GM23338 (cell line): ENCODE measurements at regions not wholly inside any gene's neighbourhood (a gene's known extent, or its start where the extent isn't known, plus 50 kb on each side); places are given as distances from the start of the nearest gene placed in this dataset.
A peak's percentile ranks its signal among the peaks of the same experiment; 100 is the strongest.

ENCODE experiments used
- ATAC-seq: fragments of 200-7000 bp; cut with Tn5 transposase; 3 replicates; pipeline ENCODE4 v1.9.1; 2020
- DNase-seq: peaks from one replicate; pipeline ENCODE4 v3.0.0-alpha.2; 2015; ENCODE audit warnings: low spot score
- H2AFZ ChIP-seq: fragments of 200-600 bp; sonication (generic); 2 replicates; pipeline ENCODE4 v1.8.0; 2016; ENCODE audit warnings: antibody characterized with exemption, mild to moderate bottlenecking, moderate library complexity
- H3F3A ChIP-seq: fragments of 200-600 bp; sonication (generic); replicated peaks from 2 replicates; pipeline ENCODE4 v1.8.0; 2017; ENCODE audit warnings: antibody characterized with exemption, mixed run types, low read depth
- H3K27ac ChIP-seq: fragments of 200-600 bp; sonication (generic); 2 replicates; pipeline ENCODE4 v1.6.1; 2016; ENCODE audit warnings: low read depth
- H3K27me3 ChIP-seq: fragments of 200-600 bp; sonication (generic); 2 replicates; pipeline ENCODE4 v1.8.0; 2016; ENCODE audit warnings: mild to moderate bottlenecking, mixed run types, moderate library complexity; ENCODE audit not compliant: insufficient read depth
- H3K36me3 ChIP-seq: fragments of 200-600 bp; sonication (generic); 2 replicates; pipeline ENCODE4 v1.8.0; 2016; ENCODE audit warnings: mild to moderate bottlenecking; ENCODE audit not compliant: insufficient read depth
- H3K4me1 ChIP-seq: fragments of 200-600 bp; sonication (generic); 2 replicates; pipeline ENCODE4 v1.8.0; 2016; ENCODE audit warnings: mild to moderate bottlenecking, moderate library complexity; ENCODE audit not compliant: insufficient read depth
- H3K4me2 ChIP-seq: fragments of 200-600 bp; sonication (generic); 2 replicates; pipeline ENCODE4 v1.7.1; 2017; ENCODE audit warnings: mixed run types
- H3K4me3 ChIP-seq: fragments of 200-600 bp; sonication (generic); 2 replicates; pipeline ENCODE4 v1.6.1; 2016; ENCODE audit warnings: mixed run types
- H3K79me2 ChIP-seq: fragments of 200-600 bp; sonication (generic); replicated peaks from 2 replicates; pipeline ENCODE4 v1.8.0; 2017; ENCODE audit warnings: mild to moderate bottlenecking; ENCODE audit not compliant: insufficient read depth
- H3K9me2 ChIP-seq: fragments of 200-600 bp; sonication (generic); 2 replicates; pipeline ENCODE4 v1.8.0; 2017; ENCODE audit not compliant: insufficient read depth
- H4K20me1 ChIP-seq: fragments of 200-600 bp; sonication (generic); replicated peaks from 2 replicates; pipeline ENCODE4 v1.8.0; 2017; ENCODE audit warnings: mild to moderate bottlenecking; ENCODE audit not compliant: insufficient read depth
- H3K27ac Mint-ChIP-seq: 2 replicates; pipeline ENCODE4 v1.8.0; 2020; ENCODE audit warnings: inconsistent platforms, mild to moderate bottlenecking, moderate library complexity, mixed read lengths
- H3K27me3 Mint-ChIP-seq: 3 replicates; pipeline ENCODE4 v1.8.0; 2022; ENCODE audit warnings: low read depth, mild to moderate bottlenecking, moderate library complexity, mixed read lengths, inconsistent platforms; ENCODE audit not compliant: insufficient read depth, poor library complexity
- H3K36me3 Mint-ChIP-seq: 3 replicates; pipeline ENCODE4 v1.8.0; 2021; ENCODE audit warnings: low read depth, mild to moderate bottlenecking, inconsistent platforms, moderate library complexity, mixed read lengths
- H3K4me1 Mint-ChIP-seq: 3 replicates; pipeline ENCODE4 v1.8.0; 2020; ENCODE audit warnings: mild to moderate bottlenecking, inconsistent platforms, mixed read lengths
- H3K4me3 Mint-ChIP-seq: 3 replicates; pipeline ENCODE4 v1.8.0; 2021; ENCODE audit warnings: moderate library complexity, mild to moderate bottlenecking, inconsistent platforms, mixed read lengths
- H3K9me3 Mint-ChIP-seq: 3 replicates; pipeline ENCODE4 v1.8.0; 2020; ENCODE audit warnings: moderate library complexity, mild to moderate bottlenecking, inconsistent platforms, mixed read lengths
- CREB1 ChIP-seq: fragments of 250-450 bp; sonication (Bioruptor Pico); IDR thresholded peaks from 2 replicates; pipeline ENCODE4 v1.5.0; 2020; ENCODE audit warnings: low read depth, mild to moderate bottlenecking, moderate library complexity
- EZH2 ChIP-seq: fragments of 200-600 bp; sonication (generic); IDR thresholded peaks from one replicate; pipeline ENCODE4 v1.8.0; 2017; ENCODE audit warnings: antibody characterized with exemption, mild to moderate bottlenecking, low read depth; ENCODE audit not compliant: unreplicated experiment
- EZH2phosphoT487 ChIP-seq: fragments of 200-600 bp; sonication (generic); IDR thresholded peaks from one replicate; pipeline ENCODE4 v1.8.1; 2018; ENCODE audit warnings: antibody characterized with exemption; ENCODE audit not compliant: unreplicated experiment
- JUNB ChIP-seq: IDR thresholded peaks from one replicate; pipeline ENCODE4 v1.6.1; 2016; ENCODE audit warnings: antibody characterized with exemption; ENCODE audit not compliant: unreplicated experiment
- NANOG ChIP-seq: IDR thresholded peaks from 2 replicates; pipeline ENCODE4 v1.6.1; 2016; ENCODE audit warnings: antibody characterized with exemption, borderline replicate concordance
- POLR2AphosphoS5 ChIP-seq: IDR thresholded peaks from 2 replicates; pipeline ENCODE4 v1.6.1; 2016; ENCODE audit warnings: antibody characterized with exemption, low read depth
- STAT1 ChIP-seq: IDR thresholded peaks from one replicate; pipeline ENCODE4 v1.6.1; 2016; ENCODE audit warnings: antibody characterized with exemption; ENCODE audit not compliant: unreplicated experiment
- ZNF114 ChIP-seq: fragments of 250-450 bp; sonication (Bioruptor Pico); IDR thresholded peaks from 2 replicates; pipeline ENCODE4 v1.5.0; 2020; ENCODE audit warnings: mild to moderate bottlenecking, moderate library complexity
- TF ChIP-seq, protein P1 (sequence below), 2 experiments: fragments of 200-600 bp in 1 of 2; sonication (generic) in 1 of 2; conservative IDR thresholded peaks; 2 replicates each; pipeline versions ENCODE4 v1.5.1 to v1.6.1; 2016 to 2017; ENCODE audit warnings: antibody characterized with exemption in 2 of 2, low read depth in 2 of 2, mild to moderate bottlenecking in 2 of 2, moderate library complexity in 1 of 2
- TF ChIP-seq, protein P2 (sequence below): IDR thresholded peaks from one replicate; pipeline ENCODE4 v1.6.1; 2018; ENCODE audit warnings: antibody characterized with exemption; ENCODE audit not compliant: unreplicated experiment
- TF ChIP-seq, protein P3 (sequence below): IDR thresholded peaks from 2 replicates; pipeline ENCODE4 v1.6.1; 2016; ENCODE audit warnings: antibody characterized with exemption
- TF ChIP-seq, protein P4 (sequence below): fragments of 250-450 bp; sonication (Bioruptor Pico); IDR thresholded peaks from 2 replicates; pipeline ENCODE4 v1.5.0; 2020; ENCODE audit warnings: mild to moderate bottlenecking, moderate library complexity

DNA sequence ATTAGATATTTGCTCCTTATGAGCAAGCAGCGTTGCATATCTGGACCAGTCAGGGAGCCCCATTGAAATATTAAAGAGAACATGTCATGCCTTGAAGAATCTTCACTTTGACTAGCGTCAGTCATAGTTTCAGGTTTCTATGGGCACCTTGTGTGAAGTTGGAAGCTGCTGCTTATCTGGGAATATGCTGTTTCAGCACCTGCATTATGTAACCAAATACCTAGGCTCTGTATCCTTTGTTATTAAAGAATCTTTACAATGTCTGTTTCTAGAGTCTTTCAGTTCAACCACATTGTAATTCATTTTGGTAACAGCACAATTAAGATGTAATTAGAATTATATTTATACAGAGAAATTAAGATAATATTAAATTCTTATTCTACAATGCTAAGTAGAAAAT, 818.8 kb upstream of the TYRP1 start:
- peaks cover 11% of the 10 kb centered on the region for H3K4me1 ChIP-seq
- no peak overlapping the region for H3K4me3 ChIP-seq
- H3K4me3 Mint-ChIP-seq = no peak overlapping the region
- H3K36me3 ChIP-seq = no peaks in the 10 kb centered on the region
- peaks cover 11% of the 10 kb centered on the region; the same call in 2 of the 3 replicates for H3K4me1 Mint-ChIP-seq
- no peak overlapping the region; the same call in 1 of the 2 replicates for H3K27ac ChIP-seq
- no peaks in the 10 kb centered on the region for H3K9me3 Mint-ChIP-seq
- no peak overlapping the region for H2AFZ ChIP-seq
- no peaks in the 10 kb centered on the region for H3F3A ChIP-seq
- TF ChIP-seq POLR2AphosphoS5 = no peak
- TF ChIP-seq, protein P1, sequence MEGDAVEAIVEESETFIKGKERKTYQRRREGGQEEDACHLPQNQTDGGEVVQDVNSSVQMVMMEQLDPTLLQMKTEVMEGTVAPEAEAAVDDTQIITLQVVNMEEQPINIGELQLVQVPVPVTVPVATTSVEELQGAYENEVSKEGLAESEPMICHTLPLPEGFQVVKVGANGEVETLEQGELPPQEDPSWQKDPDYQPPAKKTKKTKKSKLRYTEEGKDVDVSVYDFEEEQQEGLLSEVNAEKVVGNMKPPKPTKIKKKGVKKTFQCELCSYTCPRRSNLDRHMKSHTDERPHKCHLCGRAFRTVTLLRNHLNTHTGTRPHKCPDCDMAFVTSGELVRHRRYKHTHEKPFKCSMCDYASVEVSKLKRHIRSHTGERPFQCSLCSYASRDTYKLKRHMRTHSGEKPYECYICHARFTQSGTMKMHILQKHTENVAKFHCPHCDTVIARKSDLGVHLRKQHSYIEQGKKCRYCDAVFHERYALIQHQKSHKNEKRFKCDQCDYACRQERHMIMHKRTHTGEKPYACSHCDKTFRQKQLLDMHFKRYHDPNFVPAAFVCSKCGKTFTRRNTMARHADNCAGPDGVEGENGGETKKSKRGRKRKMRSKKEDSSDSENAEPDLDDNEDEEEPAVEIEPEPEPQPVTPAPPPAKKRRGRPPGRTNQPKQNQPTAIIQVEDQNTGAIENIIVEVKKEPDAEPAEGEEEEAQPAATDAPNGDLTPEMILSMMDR (conservative IDR thresholded peaks at IDR 0.05; ENCODE audit: low read depth in 2 of 2) = no peak
- TF ChIP-seq, protein P2, sequence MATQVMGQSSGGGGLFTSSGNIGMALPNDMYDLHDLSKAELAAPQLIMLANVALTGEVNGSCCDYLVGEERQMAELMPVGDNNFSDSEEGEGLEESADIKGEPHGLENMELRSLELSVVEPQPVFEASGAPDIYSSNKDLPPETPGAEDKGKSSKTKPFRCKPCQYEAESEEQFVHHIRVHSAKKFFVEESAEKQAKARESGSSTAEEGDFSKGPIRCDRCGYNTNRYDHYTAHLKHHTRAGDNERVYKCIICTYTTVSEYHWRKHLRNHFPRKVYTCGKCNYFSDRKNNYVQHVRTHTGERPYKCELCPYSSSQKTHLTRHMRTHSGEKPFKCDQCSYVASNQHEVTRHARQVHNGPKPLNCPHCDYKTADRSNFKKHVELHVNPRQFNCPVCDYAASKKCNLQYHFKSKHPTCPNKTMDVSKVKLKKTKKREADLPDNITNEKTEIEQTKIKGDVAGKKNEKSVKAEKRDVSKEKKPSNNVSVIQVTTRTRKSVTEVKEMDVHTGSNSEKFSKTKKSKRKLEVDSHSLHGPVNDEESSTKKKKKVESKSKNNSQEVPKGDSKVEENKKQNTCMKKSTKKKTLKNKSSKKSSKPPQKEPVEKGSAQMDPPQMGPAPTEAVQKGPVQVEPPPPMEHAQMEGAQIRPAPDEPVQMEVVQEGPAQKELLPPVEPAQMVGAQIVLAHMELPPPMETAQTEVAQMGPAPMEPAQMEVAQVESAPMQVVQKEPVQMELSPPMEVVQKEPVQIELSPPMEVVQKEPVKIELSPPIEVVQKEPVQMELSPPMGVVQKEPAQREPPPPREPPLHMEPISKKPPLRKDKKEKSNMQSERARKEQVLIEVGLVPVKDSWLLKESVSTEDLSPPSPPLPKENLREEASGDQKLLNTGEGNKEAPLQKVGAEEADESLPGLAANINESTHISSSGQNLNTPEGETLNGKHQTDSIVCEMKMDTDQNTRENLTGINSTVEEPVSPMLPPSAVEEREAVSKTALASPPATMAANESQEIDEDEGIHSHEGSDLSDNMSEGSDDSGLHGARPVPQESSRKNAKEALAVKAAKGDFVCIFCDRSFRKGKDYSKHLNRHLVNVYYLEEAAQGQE = no peak
- no peak for TF ChIP-seq JUNB
- no peak for TF ChIP-seq EZH2
- no peak for TF ChIP-seq CREB1 (CRISPR knock-in tag)
- no peak for TF ChIP-seq ZNF114 (CRISPR knock-in tag)
- TF ChIP-seq, protein P3, sequence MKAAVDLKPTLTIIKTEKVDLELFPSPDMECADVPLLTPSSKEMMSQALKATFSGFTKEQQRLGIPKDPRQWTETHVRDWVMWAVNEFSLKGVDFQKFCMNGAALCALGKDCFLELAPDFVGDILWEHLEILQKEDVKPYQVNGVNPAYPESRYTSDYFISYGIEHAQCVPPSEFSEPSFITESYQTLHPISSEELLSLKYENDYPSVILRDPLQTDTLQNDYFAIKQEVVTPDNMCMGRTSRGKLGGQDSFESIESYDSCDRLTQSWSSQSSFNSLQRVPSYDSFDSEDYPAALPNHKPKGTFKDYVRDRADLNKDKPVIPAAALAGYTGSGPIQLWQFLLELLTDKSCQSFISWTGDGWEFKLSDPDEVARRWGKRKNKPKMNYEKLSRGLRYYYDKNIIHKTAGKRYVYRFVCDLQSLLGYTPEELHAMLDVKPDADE = no peak
- TF ChIP-seq NANOG = no peak
- no peak for TF ChIP-seq STAT1
- TF ChIP-seq, protein P4, sequence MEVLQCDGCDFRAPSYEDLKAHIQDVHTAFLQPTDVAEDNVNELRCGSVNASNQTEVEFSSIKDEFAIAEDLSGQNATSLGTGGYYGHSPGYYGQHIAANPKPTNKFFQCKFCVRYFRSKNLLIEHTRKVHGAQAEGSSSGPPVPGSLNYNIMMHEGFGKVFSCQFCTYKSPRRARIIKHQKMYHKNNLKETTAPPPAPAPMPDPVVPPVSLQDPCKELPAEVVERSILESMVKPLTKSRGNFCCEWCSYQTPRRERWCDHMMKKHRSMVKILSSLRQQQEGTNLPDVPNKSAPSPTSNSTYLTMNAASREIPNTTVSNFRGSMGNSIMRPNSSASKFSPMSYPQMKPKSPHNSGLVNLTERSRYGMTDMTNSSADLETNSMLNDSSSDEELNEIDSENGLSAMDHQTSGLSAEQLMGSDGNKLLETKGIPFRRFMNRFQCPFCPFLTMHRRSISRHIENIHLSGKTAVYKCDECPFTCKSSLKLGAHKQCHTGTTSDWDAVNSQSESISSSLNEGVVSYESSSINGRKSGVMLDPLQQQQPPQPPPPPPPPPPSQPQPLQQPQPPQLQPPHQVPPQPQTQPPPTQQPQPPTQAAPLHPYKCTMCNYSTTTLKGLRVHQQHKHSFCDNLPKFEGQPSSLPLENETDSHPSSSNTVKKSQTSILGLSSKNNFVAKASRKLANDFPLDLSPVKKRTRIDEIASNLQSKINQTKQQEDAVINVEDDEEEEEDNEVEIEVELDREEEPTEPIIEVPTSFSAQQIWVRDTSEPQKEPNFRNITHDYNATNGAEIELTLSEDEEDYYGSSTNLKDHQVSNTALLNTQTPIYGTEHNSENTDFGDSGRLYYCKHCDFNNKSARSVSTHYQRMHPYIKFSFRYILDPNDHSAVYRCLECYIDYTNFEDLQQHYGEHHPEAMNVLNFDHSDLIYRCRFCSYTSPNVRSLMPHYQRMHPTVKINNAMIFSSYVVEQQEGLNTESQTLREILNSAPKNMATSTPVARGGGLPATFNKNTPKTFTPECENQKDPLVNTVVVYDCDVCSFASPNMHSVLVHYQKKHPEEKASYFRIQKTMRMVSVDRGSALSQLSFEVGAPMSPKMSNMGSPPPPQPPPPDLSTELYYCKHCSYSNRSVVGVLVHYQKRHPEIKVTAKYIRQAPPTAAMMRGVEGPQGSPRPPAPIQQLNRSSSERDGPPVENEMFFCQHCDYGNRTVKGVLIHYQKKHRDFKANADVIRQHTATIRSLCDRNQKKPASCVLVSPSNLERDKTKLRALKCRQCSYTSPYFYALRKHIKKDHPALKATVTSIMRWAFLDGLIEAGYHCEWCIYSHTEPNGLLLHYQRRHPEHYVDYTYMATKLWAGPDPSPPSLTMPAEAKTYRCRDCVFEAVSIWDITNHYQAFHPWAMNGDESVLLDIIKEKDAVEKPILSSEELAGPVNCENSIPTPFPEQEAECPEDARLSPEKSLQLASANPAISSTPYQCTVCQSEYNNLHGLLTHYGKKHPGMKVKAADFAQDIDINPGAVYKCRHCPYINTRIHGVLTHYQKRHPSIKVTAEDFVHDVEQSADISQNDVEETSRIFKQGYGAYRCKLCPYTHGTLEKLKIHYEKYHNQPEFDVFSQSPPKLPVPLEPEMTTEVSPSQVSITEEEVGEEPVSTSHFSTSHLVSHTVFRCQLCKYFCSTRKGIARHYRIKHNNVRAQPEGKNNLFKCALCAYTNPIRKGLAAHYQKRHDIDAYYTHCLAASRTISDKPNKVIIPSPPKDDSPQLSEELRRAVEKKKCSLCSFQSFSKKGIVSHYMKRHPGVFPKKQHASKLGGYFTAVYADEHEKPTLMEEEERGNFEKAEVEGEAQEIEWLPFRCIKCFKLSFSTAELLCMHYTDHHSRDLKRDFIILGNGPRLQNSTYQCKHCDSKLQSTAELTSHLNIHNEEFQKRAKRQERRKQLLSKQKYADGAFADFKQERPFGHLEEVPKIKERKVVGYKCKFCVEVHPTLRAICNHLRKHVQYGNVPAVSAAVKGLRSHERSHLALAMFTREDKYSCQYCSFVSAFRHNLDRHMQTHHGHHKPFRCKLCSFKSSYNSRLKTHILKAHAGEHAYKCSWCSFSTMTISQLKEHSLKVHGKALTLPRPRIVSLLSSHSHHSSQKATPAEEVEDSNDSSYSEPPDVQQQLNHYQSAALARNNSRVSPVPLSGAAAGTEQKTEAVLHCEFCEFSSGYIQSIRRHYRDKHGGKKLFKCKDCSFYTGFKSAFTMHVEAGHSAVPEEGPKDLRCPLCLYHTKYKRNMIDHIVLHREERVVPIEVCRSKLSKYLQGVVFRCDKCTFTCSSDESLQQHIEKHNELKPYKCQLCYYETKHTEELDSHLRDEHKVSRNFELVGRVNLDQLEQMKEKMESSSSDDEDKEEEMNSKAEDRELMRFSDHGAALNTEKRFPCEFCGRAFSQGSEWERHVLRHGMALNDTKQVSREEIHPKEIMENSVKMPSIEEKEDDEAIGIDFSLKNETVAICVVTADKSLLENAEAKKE (CRISPR knock-in tag) = no peak
- TF ChIP-seq EZH2phosphoT487 = no peak
- no peaks in the 10 kb centered on the region for H3K27me3 ChIP-seq
- ATAC-seq (peak; percentile 69), DNase-seq (peak; percentile 65)
- no peaks in the 10 kb centered on the region for H3K9me2 ChIP-seq
- no peaks in the 10 kb centered on the region for H4K20me1 ChIP-seq
- no peak overlapping the region for H3K27ac Mint-ChIP-seq
- H3K36me3 Mint-ChIP-seq = no peaks in the 10 kb centered on the region
- peak overlapping the region; percentile 14; the same call in 1 of the 2 replicates for H3K4me2 ChIP-seq
- no peaks in the 10 kb centered on the region for H3K79me2 ChIP-seq
- no peaks in the 10 kb centered on the region for H3K27me3 Mint-ChIP-seq
